GM13977 (cell line): ENCODE measurements at regions not wholly inside any gene's neighbourhood (a gene's known extent, or its start where the extent isn't known, plus 50 kb on each side); places are given as distances from the start of the nearest gene placed in this dataset.

Source experiments
- DNase-seq: peaks from one replicate; pipeline ENCODE4 v3.0.0; 2012; ENCODE audit warnings: low spot score
- CTCF ChIP-seq: IDR thresholded peaks from 2 replicates; pipeline ENCODE4 v1.5.1; 2012; ENCODE audit warnings: mild to moderate bottlenecking, control low read depth; ENCODE audit not compliant: insufficient read depth; ENCODE audit errors: extremely low read depth, missing control alignments
- in situ Hi-C: fragments of 300-500 bp; cut with MboI; formaldehyde crosslinking; loops from one replicate; pipeline ENCODE4 v1.12.0; 2022; ENCODE audit warnings: low sequenced_read_pairs, low pct_unique_long_range_greater_than_20kb, mixed read lengths, inconsistent platforms; ENCODE audit not compliant: unreplicated experiment

- in situ Hi-C loops: no loop called here
- DNase-seq: no peak
- no peak for TF ChIP-seq CTCF
These were observed 1125.2 kb upstream of the CNTN5 start for GRCh38 chr11:97895572-97895971.

DNA sequence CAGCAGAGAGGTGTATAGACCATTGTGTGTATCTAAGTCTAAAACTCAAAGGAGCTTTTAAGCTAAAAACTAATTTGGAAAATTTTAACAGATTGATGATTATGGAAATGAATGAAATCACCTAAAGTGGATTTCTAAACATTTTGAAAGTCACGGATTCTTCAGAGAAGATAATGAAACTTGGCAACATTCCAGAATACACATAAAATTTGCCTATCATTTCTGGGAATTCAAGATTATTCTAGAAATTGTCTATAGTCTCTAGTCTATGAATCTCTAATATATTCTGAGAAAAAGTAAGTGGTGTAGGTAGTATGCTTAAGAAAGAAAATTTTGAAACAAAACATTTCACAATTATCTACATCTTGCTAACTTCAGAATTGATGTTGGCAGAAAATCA lies 1117.9 kb upstream of the CNTN5 start:
- in situ Hi-C loops: no loop called here
- no peak for DNase-seq
- TF ChIP-seq CTCF: no peak

- in situ Hi-C loops: no loop called here
- TF ChIP-seq CTCF: no peak
- no peak for DNase-seq
These were observed 1115.6 kb upstream of the CNTN5 start for GRCh38 chr11:97905101-97905500.

DNA sequence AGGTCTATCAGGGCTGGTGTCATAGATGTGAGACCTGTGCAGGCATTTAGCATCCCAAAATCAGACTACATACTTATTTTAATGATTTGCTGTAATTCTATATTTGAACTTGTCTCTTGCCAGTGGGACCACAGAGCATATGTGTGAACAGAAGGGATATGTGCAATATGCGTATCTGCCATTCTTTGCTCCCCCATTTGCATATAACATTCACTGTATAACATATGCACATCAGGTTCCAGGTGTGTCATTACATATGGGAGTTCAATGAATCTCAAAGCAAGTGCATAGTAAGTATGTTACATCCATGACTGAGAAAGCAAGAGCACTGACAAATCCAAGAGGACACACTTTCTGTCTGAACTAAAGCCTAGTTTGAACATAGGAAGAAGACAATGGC lies 1115.1 kb upstream of the CNTN5 start:
- in situ Hi-C loops: no loop called here
- TF ChIP-seq CTCF: no peak
- DNase-seq: no peak

GRCh38 chr11:97908354-97908753 lies 1112.4 kb upstream of the CNTN5 start:
- no peak for TF ChIP-seq CTCF
- no peak for DNase-seq
- in situ Hi-C loops: no loop called here

DNA sequence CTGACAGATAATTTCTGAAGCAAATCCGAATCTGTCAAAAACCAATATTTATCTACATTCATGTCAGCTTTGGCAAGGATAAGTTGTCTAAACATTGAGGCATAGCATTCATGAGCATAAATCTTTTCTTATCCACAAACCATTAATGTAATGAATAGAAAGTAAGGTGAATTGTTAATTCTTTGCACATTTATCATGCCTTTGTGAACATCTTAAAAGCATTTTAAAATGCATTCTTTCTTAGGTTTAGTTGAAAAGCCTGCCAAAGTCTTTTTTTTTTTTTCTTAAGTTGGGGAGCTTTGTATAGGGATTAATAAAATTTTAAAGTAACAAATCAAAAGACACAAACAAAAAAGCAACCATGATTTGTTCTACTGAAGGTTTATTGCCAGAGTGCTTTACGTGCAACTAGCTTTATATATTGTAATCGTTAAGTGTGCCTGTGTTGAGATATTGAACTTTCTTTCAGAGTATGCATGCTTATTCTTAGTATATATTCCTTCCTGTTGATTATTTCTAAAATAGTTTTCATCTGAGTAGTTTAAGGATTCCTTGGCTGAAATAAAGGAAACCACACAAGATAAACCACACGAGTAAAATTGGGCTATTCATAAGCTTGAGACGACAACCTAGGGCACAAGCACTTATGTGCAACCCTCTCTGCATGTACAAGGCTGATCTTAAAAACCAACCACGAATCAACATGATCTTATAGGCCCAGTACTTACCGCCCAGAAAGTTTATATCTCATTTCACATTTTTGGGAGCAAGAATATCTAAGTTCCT lies 1110.9 kb upstream of the CNTN5 start:
- no peak for TF ChIP-seq CTCF
- in situ Hi-C loops: no loop called here
- no peak for DNase-seq
